ENCODE measurements at regions not wholly inside any gene's neighbourhood (a gene's known extent, or its start where the extent isn't known, plus 50 kb on each side); places are given as distances from the start of the nearest gene placed in this dataset.

- no peaks in the 10 kb centered on the region for H3K9me3 ChIP-seq (ENCODE audit: low read depth)
- H3K27ac ChIP-seq = no peak overlapping the region
- no peaks in the 10 kb centered on the region for H3K36me3 ChIP-seq
- H3K4me1 ChIP-seq (ENCODE audit: low read depth) = no peaks in the 10 kb centered on the region
- no peaks in the 10 kb centered on the region for H3K27me3 ChIP-seq
- TF ChIP-seq CTCF (IDR thresholded peaks at IDR 0.05; ENCODE audit: low read depth, low read length) = no peak
- no peak for DNase-seq (ENCODE audit: low read depth in 1 of 2, low spot score in 1 of 2)
- no peak overlapping the region for H3K4me3 ChIP-seq
Observed at GRCh38 chr12:107894589-107894988, 120.1 kb downstream of the ASCL4 start.

GRCh38 chr12:107895966-107896365, 121.5 kb downstream of the ASCL4 start:
- no peak for DNase-seq (ENCODE audit: low read depth in 1 of 2, low spot score in 1 of 2)
- H3K36me3 ChIP-seq = no peaks in the 10 kb centered on the region

GRCh38 chr12:107900588-107900987, 126.1 kb downstream of the ASCL4 start:
- no peak for DNase-seq (ENCODE audit: low read depth in 1 of 2, low spot score in 1 of 2)
- Histone ChIP-seq H3K9me3 (ENCODE audit: low read depth) (no peaks in the 10 kb centered on the region), H3K36me3 (no peaks in the 10 kb centered on the region), H3K27ac (no peak overlapping the region), H3K4me1 (ENCODE audit: low read depth) (no peaks in the 10 kb centered on the region), H3K27me3 (peaks cover 12% of the 10 kb centered on the region), H3K4me3 (no peak overlapping the region)
- TF ChIP-seq CTCF (IDR thresholded peaks at IDR 0.05; ENCODE audit: low read depth, low read length) = no peak

More at GRCh38 chr12:107895966-107896365, 121.5 kb downstream of the ASCL4 start:
- no peak for TF ChIP-seq CTCF (IDR thresholded peaks at IDR 0.05; ENCODE audit: low read depth, low read length)
- H3K27ac ChIP-seq = no peak overlapping the region
- no peak overlapping the region for H3K4me3 ChIP-seq
- H3K27me3 ChIP-seq = no peaks in the 10 kb centered on the region
- H3K9me3 ChIP-seq (ENCODE audit: low read depth) = no peaks in the 10 kb centered on the region
- no peaks in the 10 kb centered on the region for H3K4me1 ChIP-seq (ENCODE audit: low read depth)

- Histone ChIP-seq H3K27me3 (peaks cover 41% of the 10 kb centered on the region), H3K36me3 (no peaks in the 10 kb centered on the region), H3K9me3 (ENCODE audit: low read depth) (no peaks in the 10 kb centered on the region), H3K4me3 (peak overlapping the region; percentile 37), H3K27ac (no peak overlapping the region), H3K4me1 (ENCODE audit: low read depth) (no peaks in the 10 kb centered on the region)
- peak; percentile 9 to 84 for DNase-seq (ENCODE audit: low read depth in 1 of 2, low spot score in 1 of 2)
- no peak for TF ChIP-seq CTCF (IDR thresholded peaks at IDR 0.05; ENCODE audit: low read depth, low read length)
Observed at GRCh38 chr12:107903341-107904061, 129.0 kb downstream of the ASCL4 start.

GRCh38 chr12:107906707-107907106, 132.2 kb downstream of the ASCL4 start:
- Histone ChIP-seq H3K36me3 (no peaks in the 10 kb centered on the region), H3K9me3 (ENCODE audit: low read depth) (no peaks in the 10 kb centered on the region), H3K27ac (no peak overlapping the region), H3K27me3 (peaks cover 66% of the 10 kb centered on the region), H3K4me3 (no peak overlapping the region), H3K4me1 (ENCODE audit: low read depth) (no peaks in the 10 kb centered on the region)
- DNase-seq (ENCODE audit: low read depth in 1 of 2, low spot score in 1 of 2) = no peak
- no peak for TF ChIP-seq CTCF (IDR thresholded peaks at IDR 0.05; ENCODE audit: low read depth, low read length)

All from cardiac muscle cell (in vitro differentiated cells and primary cell).